IMR-90 (cell line): ENCODE measurements at regions not wholly inside any gene's neighbourhood (a gene's known extent, or its start where the extent isn't known, plus 50 kb on each side); places are given as distances from the start of the nearest gene placed in this dataset.

Experiments
- CEBPB ChIP-seq: IDR thresholded peaks from 2 replicates; pipeline ENCODE4 v1.6.1; 2012; ENCODE audit warnings: low read depth, low read length, improper control_type of control experiment
- CTCF ChIP-seq: conservative IDR thresholded peaks from 2 replicates; pipeline ENCODE4 v1.5.1; 2012; ENCODE audit warnings: mild to moderate bottlenecking, low read depth, low read length, improper control_type of control experiment
- FOS ChIP-seq: fragments of 150-350 bp; IDR thresholded peaks from 2 replicates; pipeline ENCODE4 v1.6.1; 2016; ENCODE audit warnings: low read depth, low read length
- MAFK ChIP-seq: IDR thresholded peaks from 2 replicates; pipeline ENCODE4 v1.6.1; 2012; ENCODE audit warnings: low read depth, low read length, improper control_type of control experiment
- POLR2A ChIP-seq: IDR thresholded peaks from 2 replicates; pipeline ENCODE4 v1.6.1; 2012; ENCODE audit warnings: mild to moderate bottlenecking, low read depth, low read length
- RAD21 ChIP-seq: IDR thresholded peaks from 2 replicates; pipeline ENCODE4 v1.6.1; 2012; ENCODE audit warnings: low read length, improper control_type of control experiment
- RCOR1 ChIP-seq: IDR thresholded peaks from 2 replicates; pipeline ENCODE4 v1.6.1; 2012; ENCODE audit warnings: mild to moderate bottlenecking, low read length, improper control_type of control experiment; ENCODE audit not compliant: insufficient replicate concordance
- RFX5 ChIP-seq: IDR thresholded peaks from 2 replicates; pipeline ENCODE4 v1.8.0; 2012; ENCODE audit warnings: low read depth, mild to moderate bottlenecking, low read length, moderate library complexity
- SMC3 ChIP-seq: fragments of 150-350 bp; IDR thresholded peaks from 2 replicates; pipeline ENCODE4 v1.6.1; 2016; ENCODE audit warnings: low read depth, mild to moderate bottlenecking, antibody characterized with exemption, low read length, moderate library complexity
- TF ChIP-seq, protein P1 (sequence below): fragments of 150-350 bp; IDR thresholded peaks from 2 replicates; pipeline ENCODE4 v1.6.1; 2017; ENCODE audit warnings: mild to moderate bottlenecking, antibody characterized with exemption, low read length, low read depth

GRCh38 chr2:191499050-191499449, 178.9 kb upstream of the NABP1 start:
- TF ChIP-seq POLR2A, result no peak
- no peak for TF ChIP-seq CTCF
- TF ChIP-seq CEBPB, result no peak
- no peak for TF ChIP-seq RCOR1
- no peak for TF ChIP-seq RAD21
- TF ChIP-seq MAFK, result no peak
- TF ChIP-seq, protein P1, sequence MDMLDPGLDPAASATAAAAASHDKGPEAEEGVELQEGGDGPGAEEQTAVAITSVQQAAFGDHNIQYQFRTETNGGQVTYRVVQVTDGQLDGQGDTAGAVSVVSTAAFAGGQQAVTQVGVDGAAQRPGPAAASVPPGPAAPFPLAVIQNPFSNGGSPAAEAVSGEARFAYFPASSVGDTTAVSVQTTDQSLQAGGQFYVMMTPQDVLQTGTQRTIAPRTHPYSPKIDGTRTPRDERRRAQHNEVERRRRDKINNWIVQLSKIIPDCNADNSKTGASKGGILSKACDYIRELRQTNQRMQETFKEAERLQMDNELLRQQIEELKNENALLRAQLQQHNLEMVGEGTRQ, result no peak
- TF ChIP-seq SMC3, result no peak
- TF ChIP-seq FOS, result no peak
- no peak for TF ChIP-seq RFX5
